Esophagus mucosa (tissue), 1 donor: ENCODE measurements at regions not wholly inside any gene's neighbourhood (a gene's known extent, or its start where the extent isn't known, plus 50 kb on each side); places are given as distances from the start of the nearest gene placed in this dataset.
"Not testable (repeated sequence)": the region's sequence is repeated elsewhere in the genome, so short reads cannot be mapped to it uniquely, and the experiment has no call there.

Source experiments
- ATAC-seq: fragments of 200-7000 bp; cut with Tn5 transposase; one replicate; pipeline ENCODE4 v1.9.1; 2020
- donor health status: DM: yes; HTN: yes; CAD: no.

- no peak for ATAC-seq
Observed at GRCh38 chr12:86735072-86735471, 478.9 kb upstream of the MGAT4C start.

DNA sequence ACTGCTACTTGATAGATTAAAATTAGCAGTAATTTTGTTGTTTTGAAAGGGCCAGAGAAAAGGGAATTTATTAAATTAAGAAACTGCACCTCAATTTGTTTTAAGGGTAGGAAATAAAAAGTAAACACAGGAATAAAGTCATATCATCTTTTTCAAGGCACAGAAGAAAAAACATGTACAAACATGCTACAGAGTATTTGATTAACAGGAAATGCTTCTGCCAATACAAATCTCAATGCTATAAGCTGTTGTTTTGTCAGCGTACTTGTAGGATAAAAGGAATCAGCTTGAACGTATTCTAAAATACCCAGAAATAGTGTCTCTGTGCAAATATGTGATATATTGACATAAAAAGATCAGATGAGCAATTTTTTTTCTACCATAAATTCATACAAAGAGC, 474.0 kb upstream of the MGAT4C start:
- ATAC-seq, result no peak

DNA sequence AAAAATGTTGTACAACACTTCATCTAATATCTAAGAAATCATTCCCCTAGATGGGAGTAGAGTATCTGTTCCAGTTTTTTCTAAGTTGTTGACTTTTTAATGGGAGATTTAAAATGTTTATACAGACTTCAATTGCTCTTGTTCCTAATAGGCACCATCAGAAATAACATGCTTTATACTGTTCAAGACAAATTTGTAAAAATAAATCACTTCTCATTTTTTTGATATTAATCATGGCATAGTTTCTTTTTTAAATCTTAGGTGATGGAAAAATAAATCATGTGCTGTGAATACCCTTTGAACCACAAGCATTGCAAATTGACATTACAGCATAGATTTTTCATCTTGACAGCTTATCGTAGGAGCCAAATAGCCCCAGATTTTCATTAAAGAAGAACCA, 473.5 kb upstream of the MGAT4C start:
- ATAC-seq, result no peak

- ATAC-seq, result no peak
Observed at GRCh38 chr12:86727160-86727559, 471.0 kb upstream of the MGAT4C start.

DNA sequence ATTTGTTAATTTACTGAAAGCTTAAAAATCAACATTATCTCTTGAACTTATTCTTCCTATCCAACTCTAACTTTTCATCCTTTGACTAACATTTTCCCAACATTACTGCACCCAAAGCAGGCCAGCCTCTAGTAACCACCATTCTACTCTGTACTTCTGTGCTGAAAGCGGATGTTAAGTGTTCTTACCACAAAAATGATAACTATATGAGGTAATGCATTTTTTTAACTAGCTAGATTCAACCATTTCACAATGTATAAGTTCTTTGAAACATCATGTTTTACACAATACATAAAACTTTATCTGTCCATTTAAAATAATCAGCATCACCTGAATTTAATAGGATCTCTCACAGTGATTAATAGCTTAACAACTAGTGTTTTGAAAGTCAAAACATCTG, 468.5 kb upstream of the MGAT4C start:
- ATAC-seq, result no peak

DNA sequence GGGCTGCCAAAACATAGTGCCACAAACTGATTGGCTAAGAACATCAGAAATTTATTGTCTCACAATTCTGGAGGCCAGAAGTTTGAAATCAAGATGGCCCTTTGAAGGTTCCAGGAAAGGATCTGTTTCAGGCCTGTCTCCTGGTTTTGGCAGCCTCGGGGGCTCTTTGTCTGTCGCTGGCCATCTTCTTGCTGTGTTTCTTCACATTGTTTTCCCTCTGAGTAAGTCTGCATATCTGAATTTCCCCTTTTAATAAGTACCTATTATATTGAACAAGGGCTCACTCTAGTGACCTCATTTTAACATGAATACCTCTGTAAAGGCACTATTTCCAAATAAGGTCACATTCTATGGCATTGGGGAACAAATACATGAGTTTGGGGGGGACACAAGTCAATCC, 467.1 kb upstream of the MGAT4C start:
- ATAC-seq, result no peak

- ATAC-seq, result no peak
Observed at GRCh38 chr12:86721713-86722397, 465.7 kb upstream of the MGAT4C start.

- no peak for ATAC-seq
Observed at GRCh38 chr12:86719381-86719780, 463.2 kb upstream of the MGAT4C start.

- ATAC-seq, result no peak
Observed at GRCh38 chr12:86713121-86713520, 456.9 kb upstream of the MGAT4C start.

- ATAC-seq, result peak; percentile 92
Observed at GRCh38 chr12:86712425-86712843, 456.2 kb upstream of the MGAT4C start.

DNA sequence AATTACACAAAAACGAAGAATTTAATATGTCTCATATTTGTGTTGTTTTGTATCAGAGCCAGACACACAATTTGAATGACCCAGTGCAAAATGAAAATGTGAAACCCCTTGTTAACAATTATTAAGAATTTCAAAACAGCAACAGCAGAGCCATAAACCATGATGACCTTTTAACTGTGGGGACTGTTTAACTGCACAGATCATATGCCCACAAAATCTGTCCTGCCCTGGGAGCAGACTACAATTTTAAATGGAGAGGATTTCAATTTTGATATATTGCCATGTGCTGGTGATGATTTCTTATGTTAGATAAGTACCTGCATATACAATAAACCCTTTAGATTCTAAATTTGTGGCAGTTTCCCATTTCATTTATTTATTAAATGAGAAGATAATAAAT, 455.5 kb upstream of the MGAT4C start:
- no peak for ATAC-seq

DNA sequence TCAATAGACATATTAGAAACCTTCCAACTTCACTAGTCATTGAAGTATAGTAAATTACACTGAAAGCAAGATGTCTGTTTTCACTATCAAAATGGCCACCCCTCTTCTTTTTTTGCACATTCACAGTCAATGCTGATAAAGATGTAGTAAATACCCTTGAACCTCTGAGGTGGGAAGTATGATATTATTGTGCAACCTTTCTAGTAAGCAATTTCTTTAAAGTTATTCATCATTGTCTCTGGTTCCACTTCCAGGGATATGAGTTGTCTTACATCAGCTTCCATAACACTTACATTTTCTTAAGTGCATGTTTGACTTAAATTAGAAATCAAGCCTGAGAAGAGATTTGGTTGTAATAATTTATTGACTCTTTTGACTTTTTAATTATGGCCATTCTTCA, 453.9 kb upstream of the MGAT4C start:
- no peak for ATAC-seq

GRCh38 chr12:86709017-86709416, 452.8 kb upstream of the MGAT4C start:
- not testable (repeated sequence) for ATAC-seq

- no peak for ATAC-seq
Observed at GRCh38 chr12:86698641-86698980, 442.4 kb upstream of the MGAT4C start.

DNA sequence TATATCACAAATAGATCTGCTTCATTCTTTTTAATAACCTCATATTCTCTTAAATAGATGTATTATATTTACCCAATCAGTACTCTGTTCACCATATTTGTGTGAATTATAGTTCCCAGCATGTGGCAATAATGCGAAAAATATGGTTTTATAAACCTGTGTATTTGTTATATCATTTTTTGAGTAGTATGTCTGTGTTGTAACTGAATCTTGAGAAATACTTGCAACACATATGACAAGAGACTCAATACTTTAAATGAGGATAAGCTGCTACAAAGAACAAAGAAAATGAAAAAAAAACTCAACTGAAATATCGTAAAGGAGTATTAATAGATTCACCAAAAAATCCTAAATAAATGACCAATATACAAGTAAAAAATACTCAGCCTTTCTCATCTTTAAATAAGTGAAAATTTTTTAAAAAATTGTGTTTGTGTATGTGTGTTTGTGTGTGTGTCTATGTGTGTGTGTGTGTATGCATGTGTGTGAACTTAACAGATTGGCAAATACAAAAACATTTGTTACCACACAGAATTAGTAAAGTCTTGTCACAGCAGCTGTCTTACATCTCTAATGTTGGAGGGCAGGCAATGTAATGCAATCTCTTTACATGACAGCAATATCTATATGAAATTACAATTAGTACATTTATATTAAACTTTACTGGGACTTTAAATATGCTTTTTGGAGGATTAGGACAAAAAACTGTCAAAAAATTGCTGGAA, 441.9 kb upstream of the MGAT4C start:
- no peak for ATAC-seq

DNA sequence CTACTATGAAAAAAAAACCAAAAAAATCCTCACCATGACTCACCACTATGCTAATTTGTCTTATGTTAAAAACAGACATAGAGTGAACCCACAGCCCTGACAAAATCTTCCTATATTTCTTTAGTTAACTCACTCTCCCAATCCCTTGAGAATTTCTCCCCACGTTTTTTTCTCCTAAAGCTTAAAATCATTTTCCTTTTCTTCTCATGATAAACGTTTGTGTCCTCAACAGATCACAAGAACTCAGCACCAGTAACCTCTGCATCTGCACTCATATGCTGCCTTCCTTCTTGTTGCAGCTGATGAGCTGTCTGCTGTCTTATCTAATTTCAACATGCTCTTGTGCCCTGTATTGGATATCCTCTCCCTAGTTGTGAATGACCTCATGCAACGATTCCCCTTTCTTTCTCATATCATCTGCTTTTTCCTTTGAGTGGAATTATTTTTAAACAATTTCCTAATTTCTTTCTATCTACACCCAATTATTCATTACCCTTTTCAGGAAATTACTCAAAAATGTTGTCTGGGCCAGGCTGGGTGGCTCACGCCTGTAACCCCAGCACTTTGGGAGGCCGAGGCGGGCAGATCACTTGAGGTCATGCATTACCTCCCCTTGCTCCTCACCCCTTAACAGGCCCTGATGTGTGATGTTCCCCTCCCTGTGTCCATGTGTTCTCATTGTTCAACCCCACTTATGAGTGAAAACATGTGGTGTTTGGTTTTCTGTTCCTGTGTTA, 427.5 kb upstream of the MGAT4C start:
- no peak for ATAC-seq

DNA sequence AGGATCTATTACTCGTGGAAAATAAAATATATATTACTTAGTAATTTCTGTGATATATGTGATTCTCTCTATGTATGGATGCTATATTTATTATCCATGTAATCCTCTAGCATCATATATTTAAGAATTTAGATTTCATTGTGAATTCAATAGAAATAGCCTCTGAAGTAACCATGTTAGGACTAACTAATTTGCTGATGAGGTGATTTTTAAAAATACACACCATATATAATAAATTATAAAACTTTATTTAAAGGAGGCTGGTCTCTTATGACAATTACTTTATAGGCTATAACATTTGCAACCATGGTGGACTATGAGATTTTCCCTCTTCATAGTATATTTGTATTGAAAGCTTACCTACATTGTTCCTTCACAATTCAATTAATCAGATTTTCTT, 424.9 kb upstream of the MGAT4C start:
- ATAC-seq, result no peak

- ATAC-seq, result no peak
Observed at GRCh38 chr12:86675197-86675596, 419.0 kb upstream of the MGAT4C start.

GRCh38 chr12:86670986-86671385, 414.8 kb upstream of the MGAT4C start:
- ATAC-seq, result no peak

DNA sequence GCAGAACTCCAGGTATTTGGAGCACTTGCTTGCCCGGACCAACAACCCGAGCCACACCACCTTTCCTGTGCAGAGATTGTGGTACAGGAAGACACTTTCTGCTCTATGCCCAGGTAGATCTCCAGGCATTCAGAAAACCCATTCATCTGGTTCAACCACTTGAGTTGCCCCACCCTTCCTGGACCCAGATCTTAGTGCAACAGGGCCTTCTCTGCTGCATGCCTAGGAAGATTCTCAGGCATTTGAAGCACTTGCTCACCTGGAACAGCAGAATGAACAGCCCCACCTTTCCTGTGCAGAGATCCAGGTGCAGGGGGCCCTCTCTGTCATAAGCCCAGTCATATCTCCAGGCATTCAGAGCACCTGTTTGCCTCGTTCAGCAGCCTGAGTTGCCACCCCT, 412.8 kb upstream of the MGAT4C start:
- ATAC-seq, result peak; percentile 99

DNA sequence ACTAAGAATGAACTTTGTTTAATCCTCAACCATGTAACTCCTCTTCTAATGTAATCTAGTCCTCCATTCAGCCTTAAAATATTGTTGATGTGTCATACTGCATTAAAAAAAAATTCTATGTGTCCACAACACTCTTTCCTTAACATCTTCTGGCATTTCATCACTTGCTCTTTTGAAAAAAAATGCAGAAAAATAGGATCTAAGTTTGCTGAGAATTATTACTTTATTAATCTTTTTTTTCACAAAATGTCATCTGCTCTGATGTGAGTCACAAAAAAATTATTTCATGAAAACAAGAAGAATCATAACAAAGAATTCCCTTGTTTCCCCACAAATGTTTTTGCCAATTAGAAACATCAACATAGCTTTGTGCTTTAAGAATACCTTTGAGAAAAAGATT, 410.1 kb upstream of the MGAT4C start:
- no peak for ATAC-seq

DNA sequence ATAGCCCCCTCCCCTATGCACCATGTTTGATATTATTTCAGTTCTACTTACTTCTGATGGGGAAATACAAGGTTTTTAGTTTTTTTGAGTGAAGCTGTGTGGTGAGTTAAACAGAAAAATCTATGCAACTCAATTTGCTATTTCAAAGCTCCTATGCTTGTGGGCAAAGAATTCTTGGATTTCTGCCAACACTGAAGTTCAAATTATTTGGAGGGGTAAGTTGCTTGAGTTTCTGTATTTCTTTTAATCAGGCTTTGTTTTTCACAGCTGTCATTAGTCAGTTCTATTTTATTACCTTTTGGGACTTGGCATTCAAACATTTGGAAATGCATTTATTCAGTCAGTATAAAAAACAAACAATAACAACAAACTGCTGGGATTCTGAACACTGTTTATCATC, 407.5 kb upstream of the MGAT4C start:
- ATAC-seq, result no peak

DNA sequence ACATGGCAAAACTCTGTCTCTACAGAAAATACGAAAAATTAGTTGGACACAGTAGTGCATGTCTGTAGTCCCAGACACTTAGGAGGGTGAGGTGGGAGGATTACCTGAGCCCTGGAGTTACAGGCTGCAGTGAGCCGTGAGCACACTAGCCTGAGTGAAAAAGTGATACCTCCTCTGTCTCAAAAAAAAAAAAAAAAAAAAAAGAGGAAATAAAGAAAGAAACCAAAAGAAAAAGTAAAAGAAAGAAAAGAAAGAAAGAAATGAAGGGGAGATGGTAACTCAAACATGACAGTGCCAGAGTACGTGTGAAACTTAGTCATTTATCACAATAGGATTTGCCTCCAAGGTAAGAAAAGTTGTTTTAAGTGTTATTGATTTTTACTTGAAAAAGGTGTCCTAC, 407.0 kb upstream of the MGAT4C start:
- ATAC-seq, result no peak

GRCh38 chr12:86662464-86662863, 406.3 kb upstream of the MGAT4C start:
- ATAC-seq, result no peak
